Daoy (cell line): ENCODE measurements at regions not wholly inside any gene's neighbourhood (a gene's known extent, or its start where the extent isn't known, plus 50 kb on each side); places are given as distances from the start of the nearest gene placed in this dataset.
A peak's percentile ranks its signal among the peaks of the same experiment; 100 is the strongest.

Experiments
- DNase-seq: peaks from one replicate; pipeline ENCODE4 v3.0.0-alpha.2; 2015; ENCODE audit warnings: low read depth

DNA sequence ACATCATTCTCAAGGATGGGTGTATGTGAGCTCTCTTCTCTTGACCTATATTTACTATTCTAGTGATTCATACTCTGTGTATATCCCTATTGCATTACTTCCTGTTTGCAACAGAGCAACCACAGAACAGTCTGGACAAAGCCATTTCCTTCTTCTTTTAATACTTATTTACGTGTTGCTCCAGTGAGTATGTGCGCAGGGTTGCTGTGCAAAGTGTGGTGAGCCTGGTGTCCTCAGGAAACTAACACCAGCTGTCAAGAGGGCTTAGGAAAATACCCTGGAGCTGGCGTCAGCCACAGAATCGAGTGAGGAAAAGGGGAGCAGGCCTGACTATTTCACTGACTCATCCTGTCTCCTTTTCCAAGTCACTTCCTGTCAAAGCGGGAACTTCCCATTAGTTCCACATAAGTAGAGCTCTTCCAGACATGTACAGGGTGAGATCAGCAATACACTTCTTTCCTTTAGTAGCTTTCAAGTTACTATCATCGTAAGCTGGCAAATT lies 214.1 kb upstream of the COPS8 start:
- DNase-seq: peak; percentile 92

DNA sequence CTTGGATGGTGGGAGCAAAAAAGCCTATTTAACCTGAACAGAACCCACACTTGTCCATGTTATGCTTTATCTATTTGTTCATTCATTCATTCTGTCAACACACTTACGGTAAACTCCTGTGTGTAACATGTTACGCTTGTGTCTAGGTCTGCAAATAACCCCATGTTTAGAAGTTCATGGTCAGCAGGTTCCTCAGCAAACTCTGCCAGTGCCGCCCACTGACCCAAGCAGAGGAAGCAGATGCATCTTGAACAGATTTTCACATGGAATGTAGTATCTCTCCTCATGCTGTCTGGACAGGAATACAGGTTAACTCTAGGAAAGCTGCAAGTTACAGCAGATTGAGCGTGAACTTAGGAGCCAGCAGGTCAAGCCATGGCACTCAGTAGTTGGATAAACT lies 213.7 kb upstream of the COPS8 start:
- DNase-seq: no peak

DNA sequence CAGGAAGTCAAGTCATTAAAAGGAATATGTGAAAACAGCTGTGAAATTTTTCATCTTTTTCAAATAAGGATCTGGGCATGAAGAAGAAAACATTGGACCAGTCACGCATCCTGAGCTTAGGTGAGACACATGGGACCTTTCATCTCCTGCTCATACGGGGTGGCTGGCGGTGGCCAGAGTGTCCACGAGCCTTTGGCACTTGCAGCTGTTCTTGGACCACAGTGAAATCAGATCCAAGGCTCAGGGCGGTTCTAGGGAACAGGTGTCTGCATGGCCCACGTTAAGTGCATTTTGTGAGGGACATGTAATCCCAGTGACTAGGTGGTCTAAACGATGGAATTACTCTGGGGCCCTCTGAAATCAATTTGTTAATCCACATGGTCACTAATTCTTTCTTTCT lies 212.7 kb upstream of the COPS8 start:
- DNase-seq: no peak

DNA sequence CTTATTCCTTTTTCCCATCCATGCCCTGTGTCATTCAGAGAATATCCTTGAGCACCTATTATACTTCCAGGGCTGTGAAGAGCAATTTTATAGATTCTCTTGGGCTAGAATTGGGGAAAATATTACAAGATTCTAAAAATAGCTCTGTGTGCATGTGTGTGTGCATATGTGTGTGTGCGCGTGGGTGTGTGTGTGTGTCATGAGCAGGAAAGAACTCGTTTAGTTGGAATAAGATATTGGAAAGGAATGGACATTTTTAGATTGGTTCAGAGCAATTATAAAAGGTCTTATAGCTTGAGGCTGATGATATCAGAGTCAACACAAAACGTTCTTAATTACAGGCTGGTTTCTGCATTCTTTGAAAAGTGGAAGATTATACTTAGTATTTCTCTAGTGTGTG lies 212.1 kb upstream of the COPS8 start:
- DNase-seq: no peak

DNA sequence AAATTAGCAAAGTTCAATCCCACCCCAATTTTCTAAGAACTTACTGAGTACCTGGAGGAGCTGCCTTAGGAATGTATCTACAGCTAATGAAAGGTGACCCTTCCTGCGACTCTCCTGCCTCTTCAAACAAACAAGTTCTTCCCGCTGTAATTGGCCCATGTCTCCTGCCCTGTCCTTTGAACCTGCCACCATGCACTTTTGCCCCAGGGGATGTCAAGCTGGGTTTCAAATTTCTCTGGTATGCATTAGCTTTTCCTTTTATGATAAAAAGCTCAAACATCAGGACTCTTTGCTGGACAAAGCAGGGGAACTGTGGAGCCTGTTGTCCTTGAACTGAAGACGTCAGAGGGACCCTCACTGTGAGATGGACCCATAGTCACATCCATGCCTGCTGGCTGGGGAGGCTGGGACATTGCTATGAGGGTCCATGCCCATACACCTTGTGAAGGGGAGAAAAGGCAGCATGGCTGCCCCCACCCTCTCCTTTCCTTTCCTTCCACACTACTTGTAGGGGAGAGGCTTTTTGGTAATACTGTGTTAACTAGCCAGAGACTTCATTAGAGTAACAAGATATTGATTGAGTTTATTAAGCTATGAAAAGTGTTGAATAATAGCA lies 210.7 kb upstream of the COPS8 start:
- DNase-seq: no peak

DNA sequence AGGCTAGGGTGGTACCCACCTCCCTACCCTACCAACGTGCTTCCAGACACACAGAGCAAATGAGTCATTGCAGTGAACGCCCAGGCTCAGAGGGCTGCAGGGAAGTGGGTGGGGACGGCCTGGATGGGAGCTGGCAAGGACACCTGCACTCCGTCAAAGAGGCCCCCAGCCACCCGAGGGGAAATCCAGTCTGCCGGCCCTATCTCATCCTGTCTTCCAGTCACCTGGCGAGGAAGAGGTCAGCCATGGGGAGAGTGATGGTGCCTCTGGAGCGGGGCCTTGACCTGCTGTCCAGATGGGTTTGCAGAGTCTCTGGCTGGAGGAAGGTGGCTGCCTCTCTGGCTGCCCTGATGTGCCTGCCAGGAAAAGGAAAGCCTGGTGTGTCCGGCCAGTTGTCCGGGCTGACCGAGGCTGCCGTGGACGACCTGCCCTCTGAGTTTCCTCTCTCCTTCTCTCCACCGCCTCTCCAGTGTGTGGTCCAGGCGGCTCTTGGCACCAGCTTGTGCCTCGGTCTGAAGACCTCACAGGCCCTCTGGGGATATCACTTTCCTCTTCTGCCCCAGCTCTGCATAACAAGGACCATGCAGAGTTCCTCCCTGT lies 209.7 kb upstream of the COPS8 start:
- DNase-seq: no peak

DNA sequence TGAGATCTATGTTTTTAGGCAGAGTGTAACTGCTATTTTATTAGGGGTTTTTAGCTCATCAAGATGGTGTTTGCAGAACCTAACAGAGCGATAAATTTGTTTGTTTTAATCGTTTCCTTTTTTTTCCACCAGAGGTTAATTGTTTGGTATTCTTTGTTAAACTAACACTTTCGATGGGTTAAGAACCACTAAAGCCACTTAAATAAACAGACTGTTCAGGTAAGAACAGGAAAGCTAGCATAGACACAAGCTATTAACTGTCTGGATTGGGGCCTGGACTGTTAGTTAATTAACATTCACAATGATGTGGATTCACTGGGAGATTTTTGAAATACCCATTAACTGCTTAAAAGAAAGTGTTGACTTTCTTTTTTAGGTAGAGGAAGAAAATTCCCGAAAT lies 209.0 kb upstream of the COPS8 start:
- no peak for DNase-seq

DNA sequence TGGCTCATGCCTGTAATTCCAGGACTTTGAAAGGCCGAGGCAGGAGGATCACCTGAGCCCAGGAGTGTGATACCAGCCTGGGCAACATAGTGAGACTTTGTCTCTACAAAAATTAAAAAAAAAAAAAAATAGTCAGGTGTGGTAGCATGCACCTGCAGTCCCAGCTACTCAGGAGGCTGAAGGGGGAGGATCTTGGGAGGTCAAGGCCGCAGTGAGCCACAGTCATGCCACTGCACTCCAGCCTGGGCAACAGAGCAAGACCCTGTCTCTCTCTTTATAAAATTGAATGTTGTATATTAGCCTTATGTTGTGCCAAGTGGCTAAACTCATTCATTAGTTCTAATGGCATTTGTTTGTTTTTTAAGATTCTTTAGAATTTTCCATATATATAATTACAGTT lies 207.7 kb upstream of the COPS8 start:
- no peak for DNase-seq

DNA sequence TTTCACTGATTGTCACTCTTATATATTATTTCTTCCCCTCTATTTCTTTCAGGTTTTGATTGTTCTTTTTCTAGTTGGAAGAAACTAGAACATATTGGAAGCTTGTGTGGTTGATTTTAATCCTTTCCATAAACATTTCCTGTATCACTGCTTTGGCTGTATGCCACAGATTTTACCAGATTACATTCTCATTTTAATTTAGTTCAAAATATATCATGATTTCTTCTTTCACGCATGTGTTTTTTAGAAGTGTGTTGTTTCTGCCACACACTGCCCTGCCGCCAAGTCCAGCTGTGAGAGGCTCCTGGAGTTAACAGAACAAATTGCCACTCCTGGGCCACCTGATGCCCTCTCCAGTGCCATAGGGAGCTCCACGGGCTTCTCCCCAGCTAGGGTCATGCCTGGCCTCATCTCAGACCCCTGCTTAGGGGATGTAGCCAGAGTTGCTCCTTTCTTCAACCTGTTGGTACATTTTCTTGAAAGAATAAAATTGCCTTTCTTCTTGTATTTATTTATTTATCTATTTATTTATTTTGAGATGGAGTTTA lies 206.2 kb upstream of the COPS8 start:
- DNase-seq: no peak

DNA sequence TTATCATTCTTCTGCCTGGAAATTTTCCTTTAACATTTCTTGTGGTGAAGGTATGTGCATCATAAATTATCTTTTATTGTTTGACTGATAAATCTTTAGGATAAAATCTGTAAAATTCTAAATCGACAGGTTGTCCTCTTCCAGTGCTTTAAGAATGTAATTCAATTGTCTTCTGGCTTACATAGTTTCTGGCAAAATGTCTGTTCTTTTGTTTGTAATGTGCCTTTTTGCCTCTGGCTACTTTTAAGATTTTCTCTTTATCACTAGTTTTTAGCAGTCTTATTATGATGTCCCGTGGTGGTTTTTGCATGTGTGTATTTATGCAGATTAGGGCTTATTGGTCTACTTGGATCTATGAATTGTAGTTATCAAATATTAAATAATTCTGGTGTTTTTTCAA lies 203.6 kb upstream of the COPS8 start:
- no peak for DNase-seq

DNA sequence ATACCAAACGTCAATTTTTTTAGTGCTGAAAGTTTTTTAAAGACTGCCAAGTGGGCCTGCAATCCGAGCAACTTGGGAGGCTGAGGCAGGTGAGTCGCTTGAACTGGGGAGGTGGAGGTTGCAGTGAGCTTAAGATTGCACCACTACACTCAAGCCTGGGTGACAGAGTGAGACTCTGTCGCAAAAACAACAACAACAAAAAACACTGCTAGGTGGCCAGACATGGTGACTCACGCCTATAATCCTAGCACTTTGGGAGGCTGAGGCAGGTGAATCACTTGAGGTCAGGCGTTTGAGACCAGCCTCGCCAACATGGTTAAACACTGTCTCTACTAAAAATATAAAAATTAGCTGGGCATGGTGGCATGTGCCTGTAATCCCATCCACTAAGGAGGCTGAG lies 202.8 kb upstream of the COPS8 start:
- no peak for DNase-seq

DNA sequence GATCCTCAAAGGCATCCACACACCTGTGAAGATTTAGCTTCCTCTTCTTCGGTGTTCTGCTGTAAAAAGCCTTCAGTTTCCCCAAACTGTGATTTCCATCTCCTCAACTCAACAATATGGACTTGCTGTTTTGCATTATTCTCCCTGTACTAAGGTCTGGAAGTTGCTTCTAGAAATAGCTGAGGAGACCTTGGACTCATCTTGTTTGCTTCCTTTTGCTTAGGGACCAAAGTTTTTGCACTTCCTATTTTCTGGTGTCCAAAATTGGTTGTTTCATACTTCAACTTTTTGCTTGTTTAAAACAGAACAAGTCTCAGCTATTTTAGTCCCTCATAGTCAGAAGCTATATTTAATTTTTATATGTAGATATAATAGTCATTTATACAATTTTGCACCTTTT lies 201.9 kb upstream of the COPS8 start:
- no peak for DNase-seq

DNA sequence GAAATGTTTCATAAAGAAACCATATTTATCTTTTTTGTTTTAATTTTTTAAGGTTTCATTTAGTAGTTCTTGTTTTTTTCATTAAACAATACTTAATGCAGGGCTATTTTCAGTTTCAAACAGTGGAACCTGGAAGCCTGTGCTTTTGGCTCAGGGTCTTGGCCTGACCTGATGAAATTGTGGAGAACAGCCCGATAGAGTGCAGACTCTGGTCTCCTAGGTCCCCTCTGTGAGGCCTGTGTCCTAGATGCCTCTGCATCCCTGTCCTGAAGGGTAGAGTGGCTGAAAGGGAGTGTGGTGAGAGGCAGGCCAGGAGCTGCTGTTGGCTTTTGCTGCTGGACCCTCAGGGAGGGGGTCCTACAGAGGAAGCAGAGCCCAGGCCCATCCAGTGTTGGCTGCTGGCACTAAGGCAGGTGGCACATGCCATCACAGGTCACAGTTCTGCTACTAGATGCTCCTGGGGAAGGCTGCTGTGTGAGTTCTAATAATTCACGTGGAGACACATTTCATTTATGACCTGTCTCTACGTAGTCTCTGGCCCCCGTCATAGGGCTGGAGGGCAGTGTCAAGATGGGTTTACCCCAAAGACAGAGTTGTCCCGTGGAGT lies 201.0 kb upstream of the COPS8 start:
- no peak for DNase-seq

DNA sequence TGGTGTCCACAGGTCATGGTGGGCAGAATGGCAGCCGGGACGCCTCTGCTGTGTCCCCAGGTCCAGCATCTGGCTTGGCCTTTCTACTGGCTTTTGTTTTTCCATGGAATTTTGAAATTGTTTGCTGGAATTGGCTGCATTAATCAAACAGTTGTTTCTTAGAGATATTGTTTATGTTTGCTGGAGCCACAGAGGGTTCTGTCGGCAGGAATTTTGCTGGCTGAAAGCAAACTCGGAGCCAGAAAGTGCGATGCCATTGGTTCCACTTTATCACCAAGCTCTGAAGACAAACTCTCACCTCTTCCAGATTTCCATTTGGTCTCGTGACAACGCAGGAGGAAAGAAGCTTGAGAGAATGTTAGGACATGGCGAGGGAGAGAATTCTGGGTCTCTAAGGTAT lies 199.2 kb upstream of the COPS8 start:
- DNase-seq: no peak

DNA sequence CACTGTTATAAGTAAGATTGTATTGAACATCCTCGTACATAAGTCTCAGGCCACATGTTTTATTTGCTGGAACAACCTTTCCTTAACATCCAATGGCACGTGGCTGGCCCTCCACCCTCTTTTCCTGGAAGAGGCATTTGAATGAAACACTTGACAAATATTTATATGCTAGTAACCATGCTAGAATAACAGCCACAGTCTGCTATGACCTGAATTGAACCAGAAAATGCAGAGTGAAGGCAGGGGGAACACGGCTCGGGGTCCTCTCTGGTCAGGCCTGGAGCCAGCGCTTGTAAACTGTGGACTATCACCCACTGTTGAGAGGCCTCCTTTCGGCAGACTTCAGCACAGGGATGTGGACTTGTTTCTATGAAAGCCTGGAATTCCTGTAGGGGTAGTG lies 198.2 kb upstream of the COPS8 start:
- DNase-seq: no peak

DNA sequence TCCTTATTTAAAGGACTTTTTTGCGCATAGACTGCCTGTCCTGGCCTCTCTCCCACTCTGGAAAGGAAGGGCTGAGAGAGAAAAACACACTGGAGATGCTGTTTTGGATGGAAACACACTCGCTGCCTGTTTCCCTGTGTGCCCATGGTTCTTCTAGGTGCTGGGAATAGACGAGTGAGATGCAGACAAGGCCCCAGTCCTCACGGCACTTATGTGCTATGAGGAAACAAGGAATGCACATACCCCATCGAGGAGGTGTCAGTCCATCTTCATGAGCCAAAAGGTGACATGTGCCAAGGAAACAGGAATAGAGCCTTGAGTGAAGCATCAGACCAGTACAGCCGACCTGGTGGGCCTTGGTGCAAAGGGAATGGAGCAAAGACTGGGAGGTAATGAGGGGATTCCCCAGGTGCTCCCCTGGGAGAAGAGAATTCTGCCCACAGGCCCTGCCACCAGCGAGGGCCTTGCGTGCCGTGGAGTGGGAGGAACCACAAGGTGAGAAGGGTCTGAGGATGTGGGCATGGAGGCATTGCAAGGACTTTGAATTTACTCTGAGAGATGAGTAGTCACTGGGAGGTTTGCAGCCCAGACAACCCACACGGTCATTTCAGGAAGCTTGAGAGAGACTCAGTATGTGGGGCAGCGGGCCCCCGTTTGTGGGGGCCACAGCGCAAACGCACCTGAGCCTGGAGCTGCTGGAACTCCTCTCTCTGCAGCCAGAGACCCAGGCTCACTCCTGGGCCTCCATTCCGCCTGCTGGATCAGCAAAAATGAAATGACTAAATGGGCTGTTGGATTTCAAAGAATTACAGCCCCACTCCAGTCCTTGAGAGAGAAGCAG lies 197.5 kb upstream of the COPS8 start:
- DNase-seq: no peak

DNA sequence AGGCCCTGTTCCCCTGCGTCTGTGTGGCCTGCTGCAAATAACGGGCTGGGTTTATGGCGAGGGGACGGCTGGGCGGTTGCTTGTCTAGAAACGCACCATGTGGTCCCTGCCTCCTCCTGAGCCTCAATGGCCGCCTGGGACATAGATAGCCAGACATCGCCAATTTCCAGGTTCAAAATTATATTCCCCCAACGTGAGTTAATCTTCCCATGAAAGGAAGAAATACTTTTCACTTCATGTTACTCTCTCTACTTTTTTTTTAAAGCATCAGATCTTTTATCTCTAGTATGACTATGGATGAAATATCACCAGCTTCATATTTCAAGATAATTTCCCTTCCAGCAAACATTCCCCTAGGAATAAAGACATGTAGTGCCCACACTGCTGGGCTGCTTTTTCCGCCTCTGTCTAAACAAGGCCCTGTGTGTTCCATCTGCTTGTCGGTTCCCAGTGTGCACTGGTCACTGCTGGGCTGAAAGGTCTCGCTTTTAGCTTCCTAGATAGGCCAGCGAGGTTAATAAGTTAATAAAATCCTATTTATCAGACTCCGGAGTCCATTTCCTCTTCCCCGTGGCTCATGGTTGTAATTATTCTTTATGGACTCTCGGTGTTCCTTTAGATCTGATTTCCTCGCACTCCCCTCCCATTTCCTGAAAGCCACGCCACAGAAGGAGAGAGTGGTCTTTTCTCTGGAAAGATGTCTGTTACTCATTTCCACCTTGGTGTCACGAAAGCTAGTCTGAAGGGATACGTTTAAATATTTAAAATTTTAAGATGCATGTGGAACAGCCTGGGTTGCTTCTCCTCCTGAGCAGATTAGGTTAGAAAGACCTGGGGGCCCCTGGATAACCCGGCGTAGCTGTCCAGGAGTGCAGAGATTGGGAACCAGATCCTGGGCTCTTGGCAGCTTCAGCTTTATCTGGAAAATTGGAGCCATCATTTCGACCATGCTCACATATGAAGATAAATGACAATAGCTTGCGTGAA lies 196.6 kb upstream of the COPS8 start:
- no peak for DNase-seq

DNA sequence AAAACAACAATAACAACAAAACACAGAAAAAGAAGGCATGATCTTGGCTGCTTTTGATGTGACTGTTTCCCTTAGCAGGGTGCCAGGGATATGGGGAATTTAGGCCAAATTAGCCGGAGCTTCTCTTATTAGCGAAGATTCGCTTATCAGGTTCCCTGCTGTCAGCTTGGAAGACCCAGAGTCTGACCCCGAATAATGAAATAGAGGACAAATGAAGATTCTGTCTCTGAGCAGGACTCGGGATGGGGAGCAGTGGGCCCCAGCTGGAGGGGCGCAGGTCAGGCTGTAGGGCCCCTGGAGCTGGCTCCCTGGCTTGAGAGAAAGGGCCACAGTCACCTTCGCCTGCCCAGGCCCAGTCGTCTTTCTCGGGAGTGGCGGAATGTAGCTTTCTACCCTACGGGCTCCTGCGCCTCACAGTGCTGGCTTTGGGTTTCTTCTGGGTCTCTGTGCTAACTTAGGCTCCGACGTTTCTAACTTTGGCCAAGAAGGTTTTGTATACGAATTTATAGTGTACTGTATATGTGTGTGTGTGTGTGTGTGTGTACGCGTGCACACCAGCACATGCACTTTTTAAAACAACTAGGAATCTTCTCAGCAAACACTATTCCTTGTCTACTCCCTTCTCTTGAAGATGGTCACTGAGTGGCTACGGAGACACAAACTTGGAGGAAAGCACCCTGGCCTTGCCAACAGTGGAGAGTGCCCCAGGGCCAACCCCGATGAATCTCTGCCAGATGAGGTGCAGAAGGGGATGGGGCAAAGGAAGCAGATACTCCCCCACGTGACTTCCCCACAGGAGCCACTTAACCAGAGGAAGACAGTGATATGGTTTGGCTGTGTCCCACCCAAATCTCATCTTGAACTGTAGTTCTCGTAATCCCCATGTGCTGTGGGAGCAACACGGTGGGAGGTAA lies 195.6 kb upstream of the COPS8 start:
- DNase-seq: no peak

DNA sequence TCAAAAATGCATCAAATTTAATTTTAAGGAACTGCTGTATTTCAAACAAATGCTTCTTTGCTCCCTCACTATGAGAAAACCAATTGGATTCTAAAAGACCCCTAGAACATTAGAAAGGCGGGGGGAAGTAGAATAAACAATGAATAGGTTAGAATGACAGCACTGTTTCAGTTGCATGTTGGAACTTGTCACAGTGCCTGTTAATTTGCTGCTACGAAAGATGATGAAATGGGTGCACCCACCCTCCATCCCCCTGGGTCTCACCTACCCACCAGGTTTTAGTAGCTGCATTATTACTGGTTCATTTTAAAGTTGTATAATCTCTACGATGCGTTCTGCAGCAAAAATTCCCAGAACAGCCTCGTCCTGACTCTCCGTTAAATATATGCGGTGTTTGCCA lies 193.0 kb upstream of the COPS8 start:
- DNase-seq: no peak

DNA sequence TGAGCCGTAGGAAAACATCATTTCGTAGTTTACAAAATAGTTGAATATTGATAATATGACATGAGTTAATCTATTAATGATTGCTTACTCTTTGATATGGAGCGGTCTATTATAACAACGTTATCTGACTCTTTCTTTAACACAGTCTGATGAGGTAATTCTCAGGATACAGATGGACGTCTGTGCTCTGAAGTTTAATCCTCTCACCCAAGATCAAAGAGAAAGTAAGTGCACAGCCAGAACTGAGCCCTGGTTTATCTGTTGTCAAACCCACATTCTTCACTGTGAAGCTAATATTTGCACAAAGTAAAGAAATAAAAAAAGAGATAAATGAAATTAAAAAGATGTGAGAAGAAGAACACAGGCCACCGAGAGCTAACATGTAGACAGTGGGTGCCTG lies 190.9 kb upstream of the COPS8 start:
- DNase-seq: no peak
